ENCODE measurements at regions not wholly inside any gene's neighbourhood (a gene's known extent, or its start where the extent isn't known, plus 50 kb on each side); places are given as distances from the start of the nearest gene placed in this dataset.

DNA sequence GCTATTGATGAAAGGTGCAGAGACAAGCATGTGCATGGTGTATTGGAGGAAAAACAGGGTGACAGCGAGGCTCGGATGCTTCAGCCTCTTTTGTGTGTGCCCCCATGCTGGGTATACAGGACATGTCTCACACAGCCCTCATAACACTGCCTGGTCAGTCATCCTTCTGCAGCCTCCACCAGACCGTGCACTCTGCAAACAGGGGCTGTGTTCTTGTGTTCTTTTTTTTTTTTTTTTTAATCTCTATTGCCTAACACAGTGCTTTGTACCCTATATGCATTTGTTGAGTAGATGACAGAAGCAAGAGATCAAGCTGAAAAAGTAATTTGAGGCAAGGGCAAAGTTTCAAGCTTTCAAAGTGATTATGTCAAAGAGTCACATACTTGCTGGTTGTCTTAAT, 367.2 kb upstream of the SLITRK1 start:
- TF ChIP-seq, protein P1, sequence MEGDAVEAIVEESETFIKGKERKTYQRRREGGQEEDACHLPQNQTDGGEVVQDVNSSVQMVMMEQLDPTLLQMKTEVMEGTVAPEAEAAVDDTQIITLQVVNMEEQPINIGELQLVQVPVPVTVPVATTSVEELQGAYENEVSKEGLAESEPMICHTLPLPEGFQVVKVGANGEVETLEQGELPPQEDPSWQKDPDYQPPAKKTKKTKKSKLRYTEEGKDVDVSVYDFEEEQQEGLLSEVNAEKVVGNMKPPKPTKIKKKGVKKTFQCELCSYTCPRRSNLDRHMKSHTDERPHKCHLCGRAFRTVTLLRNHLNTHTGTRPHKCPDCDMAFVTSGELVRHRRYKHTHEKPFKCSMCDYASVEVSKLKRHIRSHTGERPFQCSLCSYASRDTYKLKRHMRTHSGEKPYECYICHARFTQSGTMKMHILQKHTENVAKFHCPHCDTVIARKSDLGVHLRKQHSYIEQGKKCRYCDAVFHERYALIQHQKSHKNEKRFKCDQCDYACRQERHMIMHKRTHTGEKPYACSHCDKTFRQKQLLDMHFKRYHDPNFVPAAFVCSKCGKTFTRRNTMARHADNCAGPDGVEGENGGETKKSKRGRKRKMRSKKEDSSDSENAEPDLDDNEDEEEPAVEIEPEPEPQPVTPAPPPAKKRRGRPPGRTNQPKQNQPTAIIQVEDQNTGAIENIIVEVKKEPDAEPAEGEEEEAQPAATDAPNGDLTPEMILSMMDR (IDR thresholded peaks at IDR 0.05): no peak
- Histone ChIP-seq H3K4me3 (no peak overlapping the region), H3K4me1 (no peaks in the 10 kb centered on the region), H3K27me3 (no peaks in the 10 kb centered on the region), H3K36me3 (no peaks in the 10 kb centered on the region), H3K9me3 (no peaks in the 10 kb centered on the region), H3K27ac (no peak overlapping the region), H3K9ac (ENCODE audit: low read depth in 2 of 2, low read length in 2 of 2) (no peak overlapping the region)
- intact Hi-C loops (cut with DNase I): no loop called here
- no peak for DNase-seq

DNA sequence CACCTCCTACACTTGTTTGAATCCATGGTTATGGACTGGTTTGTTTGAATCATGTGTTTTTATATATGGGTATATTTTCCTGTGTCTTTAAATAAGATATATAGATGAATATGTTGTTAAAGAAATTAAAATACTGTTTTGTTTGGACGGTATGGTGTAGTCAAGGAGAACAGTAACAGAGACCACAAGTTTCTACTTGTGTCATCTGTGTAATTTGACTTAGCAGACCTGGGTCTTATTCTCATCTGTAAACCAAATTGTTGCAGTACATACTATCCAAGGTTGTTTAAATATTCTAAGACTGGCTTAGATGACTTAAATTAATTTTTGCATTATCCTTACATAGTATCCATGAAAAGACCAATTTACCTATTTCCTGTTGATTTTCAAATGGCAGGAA, 361.1 kb upstream of the SLITRK1 start:
- DNase-seq: no peak
- no peaks in the 10 kb centered on the region for H3K36me3 ChIP-seq
- H3K27me3 ChIP-seq: no peaks in the 10 kb centered on the region
- intact Hi-C loops (cut with DNase I): no loop called here
- H3K4me3 ChIP-seq: no peak overlapping the region
- H3K4me1 ChIP-seq: no peaks in the 10 kb centered on the region
- H3K9me3 ChIP-seq: no peaks in the 10 kb centered on the region
- H3K9ac ChIP-seq (ENCODE audit: low read depth in 2 of 2, low read length in 2 of 2): no peak overlapping the region
- TF ChIP-seq, protein P1 (IDR thresholded peaks at IDR 0.05): no peak
- H3K27ac ChIP-seq: no peak overlapping the region

DNA sequence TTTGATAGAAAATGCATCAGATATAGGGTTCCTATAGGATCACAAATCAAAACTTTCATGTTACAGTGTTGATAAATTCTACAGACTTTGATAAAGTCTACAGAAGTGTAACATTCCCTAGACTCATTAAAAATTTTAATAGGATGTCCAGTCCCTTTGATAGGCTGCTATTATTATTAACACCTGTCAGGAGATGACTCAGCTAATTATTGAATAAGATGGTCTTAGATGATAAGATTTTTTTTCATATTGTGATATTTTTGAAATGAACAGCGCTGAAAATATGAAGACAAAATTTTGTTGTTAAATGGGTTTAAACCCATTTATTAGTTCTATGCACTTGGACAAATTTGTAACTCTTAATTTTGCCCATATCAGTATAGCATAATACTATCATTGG, 356.8 kb upstream of the SLITRK1 start:
- no peaks in the 10 kb centered on the region for H3K27me3 ChIP-seq
- no peaks in the 10 kb centered on the region for H3K4me1 ChIP-seq

DNA sequence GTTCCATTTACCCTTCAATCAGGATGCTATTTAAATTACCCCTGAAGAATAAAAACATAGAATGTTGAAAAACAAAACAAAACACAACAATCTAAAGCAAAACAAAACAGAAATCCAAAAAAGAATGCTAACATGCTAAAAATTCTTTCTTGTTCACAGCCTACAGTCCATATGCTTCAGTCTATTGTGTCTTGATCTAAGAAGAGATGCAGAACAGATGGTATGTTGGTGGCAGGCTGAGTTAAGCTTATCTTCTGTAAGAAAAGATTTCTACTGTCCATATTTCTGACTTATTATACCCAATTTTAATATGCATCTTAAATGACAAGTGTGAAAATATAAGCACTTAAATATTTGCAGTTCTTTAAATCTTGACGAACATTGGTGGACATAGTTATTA, 356.1 kb upstream of the SLITRK1 start:
- Histone ChIP-seq H3K27ac (no peak overlapping the region), H3K4me3 (no peak overlapping the region), H3K27me3 (no peaks in the 10 kb centered on the region), H3K9ac (ENCODE audit: low read depth in 2 of 2, low read length in 2 of 2) (no peak overlapping the region), H3K4me1 (no peaks in the 10 kb centered on the region), H3K36me3 (no peaks in the 10 kb centered on the region), H3K9me3 (no peaks in the 10 kb centered on the region)
- intact Hi-C loops (cut with DNase I): no loop called here
- TF ChIP-seq, protein P1 (IDR thresholded peaks at IDR 0.05): no peak
- no peak for DNase-seq

More for the DNA sequence above, 356.8 kb upstream of the SLITRK1 start:
- H3K4me3 ChIP-seq: no peak overlapping the region
- no peak overlapping the region for H3K9ac ChIP-seq (ENCODE audit: low read depth in 2 of 2, low read length in 2 of 2)
- intact Hi-C loops (cut with DNase I): no loop called here
- TF ChIP-seq, protein P1 (IDR thresholded peaks at IDR 0.05): no peak
- H3K27ac ChIP-seq: no peak overlapping the region
- H3K36me3 ChIP-seq: no peaks in the 10 kb centered on the region
- H3K9me3 ChIP-seq: no peaks in the 10 kb centered on the region
- no peak for DNase-seq

DNA sequence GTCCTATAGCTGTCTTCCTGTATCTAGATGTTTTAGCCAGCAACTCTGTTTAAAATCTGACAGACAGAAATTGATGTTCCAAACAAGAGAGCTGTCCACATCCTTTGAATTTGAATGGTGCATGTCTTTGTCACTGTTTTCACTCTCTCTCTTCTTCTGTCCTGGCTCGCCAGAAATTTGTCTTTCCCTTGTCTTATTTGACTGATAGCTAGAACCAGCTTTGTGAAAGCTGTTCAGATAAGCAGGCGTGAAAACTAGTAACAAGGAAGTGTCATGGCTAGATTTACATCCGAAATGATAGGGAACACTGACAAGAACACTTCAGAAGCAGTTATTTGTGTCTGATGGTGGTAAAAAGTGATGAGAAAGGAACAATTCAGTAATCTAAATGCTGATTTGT, 354.9 kb upstream of the SLITRK1 start:
- intact Hi-C loops (cut with DNase I): no loop called here
- H3K4me3 ChIP-seq: no peak overlapping the region
- DNase-seq: no peak
- H3K27ac ChIP-seq: no peak overlapping the region
- H3K27me3 ChIP-seq: no peaks in the 10 kb centered on the region
- H3K36me3 ChIP-seq: no peaks in the 10 kb centered on the region
- TF ChIP-seq, protein P1 (IDR thresholded peaks at IDR 0.05): no peak
- no peaks in the 10 kb centered on the region for H3K9me3 ChIP-seq
- H3K4me1 ChIP-seq: no peaks in the 10 kb centered on the region
- no peak overlapping the region for H3K9ac ChIP-seq (ENCODE audit: low read depth in 2 of 2, low read length in 2 of 2)

DNA sequence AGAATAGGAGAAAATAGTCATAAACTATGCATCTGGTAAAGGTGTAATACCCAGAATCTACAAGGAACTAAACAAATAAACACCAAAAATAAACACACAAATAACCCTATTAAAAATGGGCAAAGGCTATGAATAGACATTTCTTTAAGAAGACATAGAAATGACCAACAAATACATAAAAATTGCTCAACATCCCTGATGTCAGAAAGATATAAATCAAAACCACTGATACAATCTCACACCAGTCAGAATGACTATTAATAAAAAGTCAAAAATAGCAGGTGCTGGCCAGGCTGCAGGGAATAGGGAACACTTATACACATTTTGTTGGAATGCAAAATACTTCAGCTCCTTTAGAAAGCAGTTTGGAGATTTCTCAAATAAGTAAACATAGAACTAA, 352.1 kb upstream of the SLITRK1 start:
- DNase-seq: no peak
- H3K27ac ChIP-seq: no peak overlapping the region
- H3K9me3 ChIP-seq: no peaks in the 10 kb centered on the region
- no peaks in the 10 kb centered on the region for H3K4me1 ChIP-seq
- TF ChIP-seq, protein P1 (IDR thresholded peaks at IDR 0.05): no peak
- no peaks in the 10 kb centered on the region for H3K36me3 ChIP-seq
- H3K27me3 ChIP-seq: no peaks in the 10 kb centered on the region
- no peak overlapping the region for H3K4me3 ChIP-seq
- intact Hi-C loops (cut with DNase I): no loop called here
- no peak overlapping the region for H3K9ac ChIP-seq (ENCODE audit: low read depth in 2 of 2, low read length in 2 of 2)
